HG02763 (cell line): ENCODE measurements at regions not wholly inside any gene's neighbourhood (a gene's known extent, or its start where the extent isn't known, plus 50 kb on each side); places are given as distances from the start of the nearest gene placed in this dataset.
"Not testable (repeated sequence)": the region's sequence is repeated elsewhere in the genome, so short reads cannot be mapped to it uniquely, and the experiment has no call there.

ENCODE experiments used
- ATAC-seq: cut with Tn5 transposase; IDR thresholded peaks from one replicate; pipeline ENCODE4 v1.9.1; 2021; ENCODE audit warnings: mild to moderate bottlenecking, moderate library complexity; ENCODE audit not compliant: unreplicated experiment

GRCh38 chr1:224029286-224030025 lies 84.5 kb upstream of the FBXO28 start:
- peak; percentile 79 for ATAC-seq

- ATAC-seq, result not testable (repeated sequence)
Observed at GRCh38 chr1:224028802-224029201, 85.1 kb upstream of the FBXO28 start.

- not testable (repeated sequence) for ATAC-seq
Observed at GRCh38 chr1:224023122-224023521, 90.8 kb upstream of the FBXO28 start.

GRCh38 chr1:224022249-224022970 lies 91.5 kb upstream of the FBXO28 start:
- ATAC-seq, result not testable (repeated sequence)

DNA sequence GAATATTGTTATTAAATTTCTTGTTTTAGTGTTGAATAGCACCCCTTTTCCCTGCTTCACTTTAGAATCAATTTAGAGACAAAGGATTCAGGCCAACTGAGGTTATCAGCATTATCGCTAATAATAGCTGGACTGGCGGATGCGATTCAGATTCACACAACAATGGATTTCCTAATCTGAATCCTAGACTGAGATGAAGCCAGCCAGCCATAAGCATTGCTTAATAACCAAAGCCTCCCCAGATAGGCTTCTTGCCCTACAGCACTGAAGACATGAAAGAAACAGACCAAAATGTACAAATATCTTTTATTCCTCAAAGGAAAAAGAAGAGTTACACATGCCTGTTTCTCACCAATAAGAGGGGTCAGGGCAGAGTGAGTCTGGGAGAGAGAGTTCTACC lies 94.0 kb upstream of the FBXO28 start:
- not testable (repeated sequence) for ATAC-seq

- ATAC-seq, result not testable (repeated sequence)
Observed at GRCh38 chr1:224015782-224016181, 98.1 kb upstream of the FBXO28 start.

- no peak for ATAC-seq
Observed at GRCh38 chr1:224014330-224014649, 99.6 kb upstream of the FBXO28 start.

DNA sequence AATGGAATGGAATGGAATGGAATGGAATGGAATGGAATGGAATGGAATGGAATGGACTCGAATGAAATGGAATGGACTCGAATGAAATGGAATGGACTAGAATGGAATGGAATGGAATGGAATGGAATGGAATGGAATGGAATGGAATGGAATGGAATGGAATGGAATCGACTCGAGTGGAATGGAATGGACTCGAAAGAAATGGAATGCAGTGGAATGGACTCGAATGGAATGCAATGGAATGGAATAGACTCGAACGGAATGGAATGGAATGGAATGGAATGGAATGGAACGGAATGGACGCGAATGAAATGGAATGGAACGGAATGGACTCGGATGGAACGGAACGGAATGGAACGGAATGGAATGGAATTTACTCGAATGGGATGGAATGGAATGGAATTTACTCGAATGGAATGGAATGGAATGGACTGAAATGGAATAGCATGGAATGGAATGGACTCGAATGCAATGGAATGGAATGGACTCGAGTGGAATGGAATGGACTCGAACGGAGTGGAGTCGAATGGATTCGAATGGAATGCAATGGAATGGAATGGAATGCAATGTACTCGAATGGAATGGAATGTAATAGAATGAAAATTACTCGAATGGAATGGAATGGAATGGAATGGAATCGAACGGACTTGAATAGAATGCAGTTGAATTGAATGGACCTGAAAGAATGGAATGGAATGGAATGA lies 100.1 kb upstream of the FBXO28 start:
- ATAC-seq, result not testable (repeated sequence)

- not testable (repeated sequence) for ATAC-seq
Observed at GRCh38 chr1:224012807-224013434, 101.0 kb upstream of the FBXO28 start.

DNA sequence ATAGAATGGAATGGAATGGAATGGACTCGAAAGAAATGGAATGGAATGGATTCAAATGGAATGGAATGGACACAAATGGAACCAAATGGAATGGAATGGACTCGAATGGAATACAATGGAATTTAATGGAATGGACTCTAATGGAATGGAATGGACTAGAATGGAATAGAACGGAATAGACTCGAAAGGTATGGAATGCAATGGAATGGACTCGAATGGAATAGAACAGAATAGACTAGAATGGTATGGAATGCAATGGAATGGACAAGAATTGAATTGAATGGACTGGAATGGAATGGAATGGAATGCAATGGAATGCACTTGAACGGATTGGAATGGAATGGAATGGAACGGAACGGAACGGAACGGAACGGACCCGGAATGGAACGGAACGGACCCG lies 101.7 kb upstream of the FBXO28 start:
- not testable (repeated sequence) for ATAC-seq

- not testable (repeated sequence) for ATAC-seq
Observed at GRCh38 chr1:224011751-224012150, 102.2 kb upstream of the FBXO28 start.

DNA sequence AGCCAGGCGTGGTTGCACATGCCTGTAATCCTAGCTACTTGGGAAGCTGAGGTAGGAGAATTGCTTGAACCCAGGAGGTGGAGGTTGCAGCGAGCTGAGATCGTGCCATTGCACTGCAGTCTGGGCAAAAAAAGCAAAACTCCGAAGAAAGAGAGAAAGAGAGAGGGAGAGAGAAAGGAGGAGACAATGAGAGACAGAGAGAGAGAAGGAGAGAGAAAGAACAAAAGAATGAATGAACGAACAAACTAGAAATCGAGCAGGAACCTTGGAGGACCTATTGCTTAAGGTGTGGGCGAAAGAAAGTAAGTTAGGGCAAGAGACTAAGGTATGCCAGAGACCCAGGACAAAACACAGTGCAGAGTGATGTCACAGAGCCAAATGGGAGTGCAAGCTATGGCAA lies 102.8 kb upstream of the FBXO28 start:
- not testable (repeated sequence) for ATAC-seq

GRCh38 chr1:224005973-224006372 lies 107.9 kb upstream of the FBXO28 start:
- not testable (repeated sequence) for ATAC-seq

DNA sequence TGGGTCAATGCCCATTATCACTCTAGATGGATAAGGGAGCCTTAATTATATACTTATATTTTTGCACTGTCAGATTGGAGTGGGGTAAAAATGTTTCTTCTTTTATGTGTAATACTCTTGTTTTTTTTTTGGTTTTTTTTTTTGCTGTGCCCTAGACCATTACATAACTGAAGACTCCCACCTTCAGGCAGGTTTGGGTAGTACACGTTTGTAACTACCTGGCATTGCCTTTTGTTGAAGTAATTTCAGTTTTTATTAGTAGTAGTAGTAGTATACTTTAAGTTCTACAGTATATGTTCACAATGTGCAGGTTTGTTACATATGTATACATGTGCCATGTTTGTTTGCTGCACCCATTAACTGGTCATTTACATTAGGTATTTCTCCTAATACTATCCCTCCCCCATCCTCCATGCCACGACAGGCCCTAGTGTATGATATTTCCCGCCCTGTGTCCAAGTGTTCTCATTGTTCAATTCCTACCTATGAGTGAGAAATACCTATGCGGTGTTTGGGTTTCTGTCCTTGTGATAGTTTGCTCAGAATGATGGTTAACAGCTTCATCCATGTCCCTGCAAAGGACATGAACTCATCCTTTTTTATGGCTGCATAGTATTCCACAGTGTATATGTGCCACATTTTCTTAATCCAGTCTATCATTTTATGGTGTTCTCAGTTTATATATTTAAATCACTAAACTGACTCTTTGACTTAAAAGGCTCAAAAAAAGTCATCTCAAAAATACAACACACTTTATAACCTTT lies 109.2 kb upstream of the FBXO28 start:
- ATAC-seq, result not testable (repeated sequence)

- ATAC-seq, result not testable (repeated sequence)
Observed at GRCh38 chr1:224003896-224004295, 110.0 kb upstream of the FBXO28 start.

DNA sequence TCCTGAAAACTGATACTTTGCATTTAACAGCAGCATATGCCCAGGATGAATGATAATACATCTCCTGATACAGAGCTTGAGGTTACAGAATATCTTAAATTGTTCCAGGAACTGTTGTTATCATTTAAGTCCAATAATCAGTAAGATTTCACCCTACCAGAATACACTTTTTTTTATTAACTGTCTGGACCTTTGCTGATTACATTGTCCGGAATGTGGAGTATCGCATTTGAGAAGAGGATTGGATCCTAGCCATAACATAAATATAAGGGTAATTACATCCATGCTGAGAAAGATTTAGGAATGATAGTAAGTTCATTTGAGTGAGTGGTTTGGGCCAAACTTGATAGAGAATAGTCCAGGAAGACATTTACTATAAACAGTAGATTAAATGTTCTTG lies 112.2 kb upstream of the FBXO28 start:
- not testable (repeated sequence) for ATAC-seq

DNA sequence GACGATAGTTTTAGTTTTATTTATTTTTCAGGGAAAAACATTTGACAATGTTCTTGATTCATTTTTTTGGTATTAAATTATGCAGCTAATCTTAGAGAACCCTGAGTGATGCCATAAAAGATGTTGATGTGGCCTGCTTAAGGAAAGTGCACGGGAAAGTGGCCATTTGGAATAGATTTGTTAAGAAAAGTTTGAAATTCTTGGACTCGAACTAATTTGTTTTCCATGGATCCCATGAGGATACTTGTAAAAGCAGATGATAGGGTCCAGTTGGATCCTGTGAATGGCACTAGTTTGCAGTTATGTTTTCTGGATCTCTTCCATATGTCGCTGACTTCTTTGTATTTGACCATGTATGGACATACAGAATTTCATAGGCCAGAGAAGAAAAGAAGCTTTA lies 114.2 kb upstream of the FBXO28 start:
- not testable (repeated sequence) for ATAC-seq

DNA sequence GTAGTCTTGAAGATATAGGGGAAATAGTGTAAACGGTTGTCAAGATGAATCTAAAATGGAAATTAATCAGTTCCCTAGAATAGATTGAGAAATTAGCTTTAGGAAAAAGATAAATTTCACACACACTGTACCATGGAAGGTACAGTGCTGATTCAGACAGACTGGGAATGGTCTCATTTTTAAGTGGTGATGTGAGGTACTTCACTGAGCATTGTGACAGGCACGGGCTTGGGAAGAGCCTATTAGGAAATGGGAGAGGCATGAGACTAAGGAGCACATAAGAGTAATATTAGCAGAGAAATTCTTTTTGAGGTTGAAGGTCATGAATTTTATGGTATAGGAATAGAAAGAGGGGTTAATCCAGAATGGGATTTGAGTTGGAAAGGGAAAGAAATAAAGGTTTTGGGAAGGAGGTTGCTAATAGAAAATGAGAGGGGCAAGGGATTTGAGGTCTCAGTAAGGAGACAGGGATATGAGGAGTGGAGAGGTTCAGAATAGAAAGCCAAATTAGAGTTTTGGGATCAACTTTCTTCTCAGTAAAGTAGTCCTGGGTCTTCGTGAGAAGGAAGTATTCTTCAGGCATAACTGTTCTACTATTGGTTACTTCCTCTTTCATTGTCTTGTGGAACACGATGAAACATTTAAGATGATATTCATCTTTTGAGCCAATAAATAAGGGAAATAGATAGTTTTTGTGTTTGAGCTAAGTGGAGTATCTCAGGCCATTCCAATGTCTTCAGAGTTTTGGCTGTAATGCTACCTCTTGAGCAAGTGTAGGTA lies 115.0 kb upstream of the FBXO28 start:
- ATAC-seq, result not testable (repeated sequence)

DNA sequence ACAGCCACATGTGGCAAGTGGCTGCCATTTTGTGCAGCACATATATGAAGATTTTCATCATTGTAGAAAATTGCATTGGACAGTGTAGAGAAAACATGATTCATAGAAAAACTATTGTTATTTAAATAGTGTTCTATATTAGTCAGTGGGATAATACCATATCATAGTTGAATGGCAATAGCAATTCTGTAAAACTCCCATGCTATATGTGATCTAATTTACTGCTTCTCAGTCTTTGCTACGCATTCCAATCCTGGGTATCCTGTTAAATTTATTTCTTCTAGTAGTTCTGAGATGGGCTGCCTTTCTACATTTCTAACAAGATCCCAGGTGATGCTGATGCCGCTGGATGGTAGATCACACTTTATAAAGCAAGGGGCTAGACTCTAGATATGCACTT lies 117.5 kb upstream of the FBXO28 start:
- not testable (repeated sequence) for ATAC-seq
